ENCODE measurements at regions not wholly inside any gene's neighbourhood (a gene's known extent, or its start where the extent isn't known, plus 50 kb on each side); places are given as distances from the start of the nearest gene placed in this dataset.

- Histone ChIP-seq H3K27ac (no peak overlapping the region), H3K4me3 (no peak overlapping the region)
These were observed 705.3 kb downstream of the SOCS6 start for GRCh38 chr18:70994116-70994515.

GRCh38 chr18:70991577-70991976 is 702.7 kb downstream of the SOCS6 start:
- no peak overlapping the region for H3K4me3 ChIP-seq
- no peak overlapping the region for H3K27ac ChIP-seq

GRCh38 chr18:70985948-70986347 is 697.1 kb downstream of the SOCS6 start:
- Histone ChIP-seq H3K27ac (no peak overlapping the region), H3K4me3 (no peak overlapping the region)

- Histone ChIP-seq H3K4me3 (no peak overlapping the region), H3K27ac (no peak overlapping the region)
These were observed 693.4 kb downstream of the SOCS6 start for GRCh38 chr18:70982292-70982691.

- H3K4me3 ChIP-seq = no peak overlapping the region
- H3K27ac ChIP-seq = no peak overlapping the region
These were observed 692.7 kb downstream of the SOCS6 start for GRCh38 chr18:70981400-70982140.

GRCh38 chr18:70973626-70974025 is 684.8 kb downstream of the SOCS6 start:
- Histone ChIP-seq H3K4me3 (no peak overlapping the region), H3K27ac (no peak overlapping the region)

- H3K27ac ChIP-seq = no peak overlapping the region
- H3K4me3 ChIP-seq = no peak overlapping the region
These were observed 677.6 kb downstream of the SOCS6 start for GRCh38 chr18:70966419-70966818.

GRCh38 chr18:70961939-70962338 is 673.1 kb downstream of the SOCS6 start:
- no peak overlapping the region for H3K4me3 ChIP-seq
- H3K27ac ChIP-seq = no peak overlapping the region

GRCh38 chr18:70956554-70956953 is 667.7 kb downstream of the SOCS6 start:
- Histone ChIP-seq H3K4me3 (no peak overlapping the region), H3K27ac (no peak overlapping the region)

- Histone ChIP-seq H3K27ac (no peak overlapping the region), H3K4me3 (no peak overlapping the region)
These were observed 647.3 kb downstream of the SOCS6 start for GRCh38 chr18:70936160-70936559.

GRCh38 chr18:70931942-70932814 is 643.3 kb downstream of the SOCS6 start:
- Histone ChIP-seq H3K27ac (no peak overlapping the region), H3K4me3 (no peak overlapping the region)

- Histone ChIP-seq H3K4me3 (no peak overlapping the region), H3K27ac (no peak overlapping the region)
These were observed 632.1 kb downstream of the SOCS6 start for GRCh38 chr18:70920840-70921374.

GRCh38 chr18:70907673-70908072 is 618.8 kb downstream of the SOCS6 start:
- Histone ChIP-seq H3K27ac (no peak overlapping the region), H3K4me3 (no peak overlapping the region)

GRCh38 chr18:70892381-70892780 is 603.5 kb downstream of the SOCS6 start:
- H3K27ac ChIP-seq = no peak overlapping the region
- no peak overlapping the region for H3K4me3 ChIP-seq

- no peak overlapping the region for H3K27ac ChIP-seq
These were observed 581.4 kb downstream of the SOCS6 start for GRCh38 chr18:70870292-70870691.

GRCh38 chr18:70848329-70848728 is 559.5 kb downstream of the SOCS6 start:
- Histone ChIP-seq H3K4me3 (no peak overlapping the region), H3K27ac (no peak overlapping the region)

More at GRCh38 chr18:70870292-70870691, 581.4 kb downstream of the SOCS6 start:
- H3K4me3 ChIP-seq = no peak overlapping the region

GRCh38 chr18:70840649-70841048 is 551.8 kb downstream of the SOCS6 start:
- Histone ChIP-seq H3K27ac (no peak overlapping the region), H3K4me3 (no peak overlapping the region)

GRCh38 chr18:70827632-70828031 is 538.8 kb downstream of the SOCS6 start:
- Histone ChIP-seq H3K27ac (no peak overlapping the region), H3K4me3 (no peak overlapping the region)

- no peak overlapping the region for H3K4me3 ChIP-seq
- H3K27ac ChIP-seq = no peak overlapping the region
These were observed 537.7 kb downstream of the SOCS6 start for GRCh38 chr18:70826571-70826970.

- Histone ChIP-seq H3K4me3 (no peak overlapping the region), H3K27ac (no peak overlapping the region)
These were observed 533.8 kb downstream of the SOCS6 start for GRCh38 chr18:70822691-70823090.

GRCh38 chr18:70822117-70822516 is 533.3 kb downstream of the SOCS6 start:
- Histone ChIP-seq H3K4me3 (no peak overlapping the region), H3K27ac (no peak overlapping the region)

All from skin epidermis (tissue), 12 donors.